GM12892 (cell line): ENCODE measurements at regions not wholly inside any gene's neighbourhood (a gene's known extent, or its start where the extent isn't known, plus 50 kb on each side); places are given as distances from the start of the nearest gene placed in this dataset.
"Not testable (repeated sequence)": the region's sequence is repeated elsewhere in the genome, so short reads cannot be mapped to it uniquely, and the experiment has no call there.

Source experiments
- DNase-seq: peaks from one replicate; pipeline ENCODE4 v3.0.0; 2011; ENCODE audit not compliant: insufficient read length
- FAIRE-seq: peaks from 2 replicates; lab custom pipeline; 2011; peaks lifted over from hg19 to GRCh38; lab: Jason Lieb, UNC
- POLR2A ChIP-seq: IDR thresholded peaks from 2 replicates; pipeline ENCODE4 v1.6.1; 2011; ENCODE audit warnings: low read depth, low read length, control low read depth
- POLR2AphosphoS5 ChIP-seq: IDR thresholded peaks from 2 replicates; pipeline ENCODE4 v1.6.1; 2011; ENCODE audit warnings: low read depth, low read length, control low read depth
- TAF1 ChIP-seq: IDR thresholded peaks from 2 replicates; pipeline ENCODE4 v1.6.1; 2011; ENCODE audit warnings: low read depth, mild to moderate bottlenecking, control low read depth, low read length, borderline replicate concordance

GRCh38 chr6:97501853-97502252 lies 218.8 kb upstream of the MMS22L start:
- DNase-seq (no peak), FAIRE-seq (no peak)
- TF ChIP-seq POLR2A (no peak), POLR2AphosphoS5 (no peak), TAF1 (no peak)

GRCh38 chr6:97508646-97509045 lies 225.6 kb upstream of the MMS22L start:
- FAIRE-seq (no peak), DNase-seq (no peak)
- TF ChIP-seq POLR2A = no peak

GRCh38 chr6:97513260-97513659 lies 230.2 kb upstream of the MMS22L start:
- not testable (repeated sequence) for FAIRE-seq, DNase-seq

DNA sequence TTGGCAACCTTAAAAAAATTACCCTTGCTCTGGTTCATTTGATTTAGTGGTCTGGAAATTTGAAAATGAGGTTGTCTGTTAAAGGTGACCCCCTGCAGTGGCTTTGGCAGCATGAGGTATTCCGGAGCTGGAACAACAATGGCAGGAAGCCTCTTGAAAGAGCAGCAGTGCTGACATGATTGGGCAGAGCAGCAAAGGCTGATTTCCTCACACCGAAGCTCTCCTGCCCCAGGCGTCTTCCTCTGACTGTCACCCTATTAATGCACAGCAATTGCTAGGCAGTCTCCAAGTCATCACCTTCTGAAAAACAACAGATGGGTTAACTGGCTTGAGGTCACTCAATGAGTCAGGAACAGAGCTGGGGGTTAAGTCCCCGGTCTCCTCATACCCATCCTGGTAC lies 241.8 kb upstream of the MMS22L start:
- DNase-seq (no peak), FAIRE-seq (no peak)
- TF ChIP-seq POLR2A (no peak), TAF1 (no peak), POLR2AphosphoS5 (no peak)

- DNase-seq (no peak), FAIRE-seq (no peak)
- TF ChIP-seq POLR2AphosphoS5 (no peak), POLR2A (no peak), TAF1 (no peak)
Measured at GRCh38 chr6:97535800-97536199, 252.8 kb upstream of the MMS22L start.

DNA sequence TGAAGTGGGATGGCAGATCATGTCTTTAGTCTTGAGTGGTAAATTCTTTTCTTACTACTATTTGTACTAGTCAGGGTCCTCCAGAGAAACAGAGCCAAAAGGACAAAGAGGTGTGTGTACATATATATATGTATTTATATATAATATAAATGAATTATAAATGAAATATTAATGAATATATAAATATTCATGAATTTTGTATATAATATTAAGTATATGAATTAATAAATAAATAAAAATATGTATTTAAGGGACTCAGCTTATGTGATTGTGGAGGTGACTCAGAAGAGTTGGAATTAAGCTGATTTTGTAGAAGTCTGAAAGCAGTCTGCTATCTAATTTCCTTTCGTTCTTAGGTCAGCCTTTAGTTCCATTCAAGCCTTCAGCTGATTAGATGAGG lies 265.3 kb upstream of the MMS22L start:
- DNase-seq (no peak), FAIRE-seq (no peak)
- TF ChIP-seq POLR2A (no peak), TAF1 (no peak), POLR2AphosphoS5 (no peak)

GRCh38 chr6:97557355-97557754 lies 274.3 kb upstream of the MMS22L start:
- TF ChIP-seq POLR2AphosphoS5 (no peak), TAF1 (no peak), POLR2A (no peak)
- DNase-seq = no peak
- no peak for FAIRE-seq

- DNase-seq (no peak), FAIRE-seq (no peak)
Measured at GRCh38 chr6:97563529-97563928, 280.5 kb upstream of the MMS22L start.

DNA sequence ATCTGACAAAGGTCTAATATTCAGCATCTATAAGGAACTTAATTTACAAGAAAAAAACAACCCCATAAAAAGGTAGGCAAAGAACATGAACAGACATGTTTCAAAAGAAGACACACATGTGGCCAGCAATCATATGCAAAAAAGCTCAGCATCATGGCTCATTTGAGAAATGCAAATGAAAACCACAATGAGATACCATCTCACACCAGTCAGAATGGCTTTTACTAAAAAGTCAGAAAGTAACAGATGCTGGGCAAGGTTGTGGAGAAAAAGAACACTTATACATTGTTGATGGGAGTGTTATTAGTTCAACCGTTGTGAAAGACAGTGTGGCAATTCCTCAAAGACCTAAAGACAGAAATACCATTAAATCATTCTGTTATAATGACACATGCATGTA lies 289.9 kb upstream of the MMS22L start:
- TF ChIP-seq POLR2AphosphoS5 (no peak), POLR2A (no peak), TAF1 (no peak)
- DNase-seq = no peak
- no peak for FAIRE-seq

More at GRCh38 chr6:97563529-97563928, 280.5 kb upstream of the MMS22L start:
- no peak for TF ChIP-seq POLR2AphosphoS5
- no peak for TF ChIP-seq POLR2A
- TF ChIP-seq TAF1 = no peak

- DNase-seq (no peak), FAIRE-seq (no peak)
- TF ChIP-seq POLR2AphosphoS5 (no peak), TAF1 (no peak), POLR2A (no peak)
Measured at GRCh38 chr6:97586344-97586743, 303.3 kb upstream of the MMS22L start.

DNA sequence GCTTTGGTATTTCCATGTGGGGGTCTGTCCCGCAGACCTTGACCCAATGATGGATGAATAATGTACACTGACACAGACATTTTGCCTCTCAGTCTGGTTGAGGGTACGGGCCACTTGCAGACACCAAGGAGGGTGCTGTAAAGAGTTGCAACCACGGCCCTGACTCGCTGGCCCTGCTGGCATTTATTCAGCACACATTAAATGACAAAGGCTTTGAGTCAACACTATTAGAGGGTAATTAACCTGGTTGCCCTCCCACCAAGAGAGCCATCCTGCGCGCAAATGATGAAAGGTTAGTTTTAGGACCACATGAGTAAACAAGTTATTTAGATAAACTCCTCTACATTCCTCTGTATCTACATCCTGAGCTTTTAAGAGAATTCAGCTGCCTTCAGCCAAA lies 308.9 kb upstream of the MMS22L start:
- TF ChIP-seq POLR2AphosphoS5 (no peak), TAF1 (no peak), POLR2A (no peak)
- FAIRE-seq = no peak
- DNase-seq = no peak

- DNase-seq (no peak), FAIRE-seq (no peak)
- TF ChIP-seq TAF1 (no peak), POLR2AphosphoS5 (no peak), POLR2A (no peak)
Measured at GRCh38 chr6:97594844-97595243, 311.8 kb upstream of the MMS22L start.

GRCh38 chr6:97621111-97621510 lies 338.1 kb upstream of the MMS22L start:
- no peak for TF ChIP-seq POLR2AphosphoS5
- no peak for TF ChIP-seq TAF1
- FAIRE-seq (no peak), DNase-seq (no peak)
